Suppressor macrophage (primary cell): ENCODE measurements at regions not wholly inside any gene's neighbourhood (a gene's known extent, or its start where the extent isn't known, plus 50 kb on each side); places are given as distances from the start of the nearest gene placed in this dataset.
"Not testable (repeated sequence)": the region's sequence is repeated elsewhere in the genome, so short reads cannot be mapped to it uniquely, and the experiment has no call there.

Source experiments
- DNase-seq, 4 experiments: peaks; one replicate each; pipeline ENCODE4 v3.0.0-alpha.2; 2020 to 2022

DNA sequence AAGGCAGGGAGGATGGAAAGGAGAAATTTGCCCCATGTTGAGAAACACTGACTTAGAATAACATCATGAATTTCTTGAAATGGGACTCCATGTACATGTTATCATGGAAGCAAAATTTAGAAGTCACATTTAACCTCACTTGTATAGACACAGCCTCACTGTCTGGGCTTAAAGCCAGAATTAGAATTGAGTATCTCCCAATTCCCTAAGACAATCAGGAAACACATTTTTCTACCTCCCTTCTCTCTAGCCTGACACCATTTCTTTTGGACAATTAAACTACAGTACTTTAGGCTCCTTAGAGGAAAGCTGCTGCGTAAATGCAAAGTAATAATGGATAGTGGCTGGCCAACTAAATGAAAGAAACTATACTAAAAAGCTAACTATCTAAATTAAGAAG, 795.5 kb downstream of the C12orf50 start:
- DNase-seq, result no peak

DNA sequence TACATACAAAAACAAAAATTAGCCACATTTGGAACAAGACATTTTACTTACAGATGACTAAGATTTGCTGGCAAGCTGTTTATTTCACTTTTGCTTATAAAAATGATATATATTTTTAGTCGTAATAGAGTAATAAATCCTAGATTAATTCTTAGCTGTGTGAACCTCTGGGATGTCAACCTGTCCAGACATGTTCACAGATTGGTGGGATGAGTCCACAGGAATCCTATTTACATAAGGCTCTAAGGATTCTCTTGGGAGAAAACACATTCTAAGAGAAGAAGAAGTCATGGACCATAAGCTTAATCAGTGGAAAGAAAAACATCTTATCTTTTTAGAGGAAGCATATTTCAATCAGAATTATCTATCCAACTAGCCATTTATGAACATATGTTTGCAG, 797.4 kb downstream of the C12orf50 start:
- no peak for DNase-seq

DNA sequence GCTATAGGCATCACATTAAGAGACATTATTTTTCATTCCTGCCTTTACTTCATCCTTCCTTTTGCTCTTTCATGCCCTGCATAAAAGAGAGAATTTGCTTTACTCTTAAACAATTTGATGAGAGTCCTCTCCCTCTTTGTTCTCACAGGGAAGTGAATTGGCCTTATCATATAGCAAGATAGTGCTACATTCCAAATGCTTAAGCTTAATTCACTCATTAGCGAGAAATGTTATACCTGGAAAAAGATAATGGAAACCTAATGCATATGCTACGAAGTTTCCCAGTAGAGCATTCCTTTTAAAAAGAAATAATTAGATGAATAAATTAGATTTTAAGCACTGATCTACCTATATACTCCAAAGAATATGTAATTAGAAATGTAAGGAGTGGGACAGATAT, 798.8 kb downstream of the C12orf50 start:
- no peak for DNase-seq

DNA sequence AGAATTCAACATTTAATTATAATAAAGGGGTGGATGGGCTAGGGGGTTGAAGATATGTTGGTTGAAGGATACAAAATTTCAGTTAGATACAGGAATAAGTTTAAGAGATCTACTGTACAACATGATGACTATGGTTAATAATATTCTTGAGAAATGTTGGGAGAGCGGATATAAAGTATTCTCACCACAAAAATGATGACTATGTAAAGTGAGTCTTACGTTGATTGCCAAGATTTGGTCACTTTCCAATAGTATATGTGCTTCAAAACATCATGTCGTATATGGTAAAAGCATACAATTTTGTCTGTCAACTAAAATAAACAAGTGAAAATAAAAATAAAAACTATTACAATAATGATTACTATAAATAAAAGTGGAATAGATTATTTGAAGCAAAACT, 802.0 kb downstream of the C12orf50 start:
- no peak for DNase-seq

DNA sequence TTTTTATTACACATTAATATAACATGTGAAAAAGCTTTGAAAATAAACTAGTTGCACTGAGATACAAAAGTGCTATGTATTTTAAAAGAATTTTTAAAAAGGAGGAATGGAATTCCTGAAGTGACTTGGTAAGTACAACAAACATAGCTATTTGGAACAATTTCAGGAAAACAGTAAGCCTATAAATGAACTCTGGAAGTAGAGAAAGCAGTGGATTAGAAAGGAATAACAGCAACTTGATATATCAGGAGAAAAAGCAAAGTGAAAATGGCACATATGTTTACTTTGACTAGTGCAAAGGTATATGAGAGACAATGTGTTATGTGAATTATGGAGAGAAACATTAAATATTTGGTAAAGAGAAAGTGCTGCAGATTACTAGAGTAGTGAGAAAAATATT, 811.7 kb downstream of the C12orf50 start:
- DNase-seq, result no peak

DNA sequence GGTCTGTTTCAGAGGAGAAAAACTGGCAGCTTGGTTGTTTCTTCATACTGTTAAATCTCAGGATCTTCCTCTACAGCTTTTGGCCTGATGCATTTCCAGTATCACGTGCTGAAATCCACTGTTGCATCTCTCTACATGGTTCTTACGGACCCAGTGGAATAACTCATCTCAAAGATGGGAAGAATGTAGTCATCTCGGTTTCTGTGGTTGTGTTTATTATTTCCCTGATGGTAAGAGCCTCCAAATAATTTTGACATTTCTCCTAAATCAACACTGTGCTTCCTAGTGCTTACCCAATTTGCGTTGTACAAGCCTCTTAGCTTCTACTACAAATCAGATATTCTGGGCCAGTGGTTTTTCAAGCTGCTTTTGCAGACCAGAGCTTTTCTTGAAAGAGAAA, 812.8 kb downstream of the C12orf50 start:
- DNase-seq, result no peak

DNA sequence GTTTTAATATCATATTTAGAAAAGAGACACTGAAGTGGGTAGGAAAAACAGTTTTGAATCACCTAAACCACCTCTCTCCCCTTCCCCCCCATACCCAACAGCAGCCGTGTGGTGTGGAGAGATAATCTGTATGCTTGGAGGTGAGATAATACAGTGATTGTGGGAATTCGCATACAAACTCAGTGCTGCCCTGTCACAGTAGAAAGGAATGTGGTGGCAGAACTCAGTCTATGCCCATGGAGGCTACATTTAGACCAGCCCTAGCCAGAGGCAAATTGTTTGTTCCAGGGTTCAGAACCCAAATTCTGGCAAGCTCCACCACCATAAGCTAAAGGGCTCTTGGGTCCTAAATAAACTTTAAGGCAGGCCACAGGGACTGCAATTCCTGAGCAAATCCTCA, 827.0 kb downstream of the C12orf50 start:
- DNase-seq, result no peak

DNA sequence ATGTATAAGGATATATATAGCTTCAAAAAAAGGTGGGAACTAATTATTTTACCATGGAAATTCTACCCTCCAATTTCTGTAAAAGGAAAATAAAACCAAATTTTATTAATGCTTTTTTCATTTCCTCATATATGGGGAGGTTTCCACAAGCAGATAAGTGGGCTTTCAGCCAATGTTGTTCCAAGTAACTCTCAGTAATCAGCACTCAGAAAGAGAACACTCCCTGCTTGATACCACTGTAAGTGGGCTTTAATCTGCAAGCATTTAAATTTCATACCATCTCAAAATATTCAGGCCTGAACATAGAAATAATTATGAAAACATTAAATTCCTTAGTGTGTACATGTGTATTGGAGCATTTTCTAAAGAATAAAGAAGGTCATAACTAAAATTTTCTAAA, 827.6 kb downstream of the C12orf50 start:
- no peak for DNase-seq

DNA sequence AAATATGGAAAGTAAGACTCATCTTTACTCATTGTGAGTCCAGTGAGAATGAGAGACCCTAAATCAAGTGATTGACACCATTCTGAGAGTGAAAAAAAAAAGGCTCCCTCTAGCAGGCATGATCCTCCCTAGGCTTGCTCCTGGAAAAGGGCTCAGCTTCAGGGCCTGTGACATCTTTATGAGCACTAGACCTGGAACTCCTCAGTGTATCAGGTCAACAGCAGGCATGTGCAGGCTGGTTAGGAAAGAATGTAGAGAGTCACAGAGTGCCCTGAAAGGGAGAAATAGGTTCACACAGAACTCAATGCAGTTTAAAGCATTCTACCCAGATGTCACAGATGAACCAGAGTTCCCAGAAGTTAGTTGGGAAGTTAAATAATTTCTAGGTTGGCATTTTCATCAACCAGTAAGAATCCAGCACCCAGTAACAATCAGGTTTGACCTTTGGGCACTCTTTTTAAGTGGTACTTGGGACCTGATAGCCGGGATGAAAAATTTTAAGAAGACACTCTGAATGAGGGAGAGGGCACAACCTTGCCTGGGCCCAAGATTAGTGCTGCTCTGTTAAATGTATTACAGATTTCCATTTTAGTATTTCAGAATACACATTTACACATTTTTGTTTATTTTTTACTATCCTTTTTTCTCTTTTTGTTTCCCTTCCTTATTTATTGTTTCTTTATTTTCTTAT, 828.8 kb downstream of the C12orf50 start:
- no peak for DNase-seq

DNA sequence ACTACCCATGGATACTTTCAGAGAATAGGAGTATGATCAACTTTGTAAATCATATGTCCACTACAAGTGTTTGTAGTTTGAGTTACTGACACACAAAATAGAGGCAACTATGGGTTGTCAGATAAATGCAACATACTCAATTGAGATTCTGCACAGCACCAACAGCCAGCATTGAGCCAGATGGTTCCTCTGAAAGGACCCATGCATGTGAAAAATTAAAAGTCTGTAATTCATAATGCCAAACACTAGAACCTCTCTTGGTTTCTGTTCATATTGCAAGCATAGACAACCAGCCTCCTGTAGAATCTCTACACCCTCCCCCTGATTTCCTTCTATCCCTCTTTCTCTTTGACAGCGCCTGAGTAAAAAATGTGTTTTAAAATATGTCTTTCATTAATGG, 831.0 kb downstream of the C12orf50 start:
- DNase-seq, result no peak

DNA sequence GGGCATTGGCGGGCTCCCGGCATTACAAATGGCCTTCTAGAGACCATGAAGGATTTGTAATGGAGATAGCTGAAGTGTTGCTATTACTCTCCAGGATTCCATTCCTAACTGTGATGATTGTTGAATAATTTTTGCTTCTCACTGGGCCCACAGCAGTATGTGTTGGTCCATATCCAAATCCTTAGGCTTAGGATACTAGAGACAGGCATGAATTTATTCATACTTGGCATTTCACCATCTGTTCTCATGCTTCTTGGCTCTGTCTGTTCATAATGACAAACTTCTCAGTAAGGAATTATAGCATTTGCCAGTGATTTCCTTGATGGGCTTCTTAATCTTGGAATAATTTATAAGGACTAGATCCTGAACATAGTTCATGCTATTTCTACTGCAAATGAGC, 832.9 kb downstream of the C12orf50 start:
- no peak for DNase-seq

DNA sequence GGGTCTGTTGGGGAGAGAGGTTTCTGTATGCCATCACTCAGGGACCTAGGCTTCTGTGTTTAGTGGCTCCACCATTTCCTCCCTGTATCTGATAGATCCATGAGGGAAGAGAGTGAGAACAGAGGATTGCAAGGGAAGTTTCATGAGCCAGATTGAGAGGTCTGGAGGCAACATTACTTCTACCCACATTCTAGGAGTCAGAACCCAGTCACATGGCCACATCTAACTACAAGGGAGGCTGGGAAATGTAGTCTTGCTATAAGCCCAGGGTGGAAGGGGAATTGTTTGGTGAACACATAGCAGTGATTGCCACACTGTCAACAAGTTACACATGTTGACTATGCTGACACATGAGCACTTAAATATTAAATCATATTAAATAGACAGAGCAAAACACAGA, 834.8 kb downstream of the C12orf50 start:
- DNase-seq, result not testable (repeated sequence)

DNA sequence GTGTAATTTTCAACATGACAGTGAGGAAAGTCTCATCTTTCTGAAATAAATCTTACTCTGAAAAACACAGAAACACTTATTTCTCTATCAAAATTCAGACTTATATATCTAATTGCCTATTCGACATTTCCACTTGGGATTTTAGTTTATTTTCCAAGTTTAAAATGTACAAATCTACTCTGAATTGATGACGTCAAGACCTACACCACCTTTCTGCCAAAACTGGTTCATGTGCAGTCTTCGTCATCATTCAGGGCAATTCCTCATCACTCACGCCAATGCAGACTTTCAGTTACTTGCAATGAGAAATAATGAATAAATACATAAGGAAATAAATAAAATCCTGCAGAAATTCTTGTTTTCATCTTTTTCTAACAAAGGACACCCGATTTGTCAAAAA, 843.8 kb downstream of the C12orf50 start:
- no peak for DNase-seq

DNA sequence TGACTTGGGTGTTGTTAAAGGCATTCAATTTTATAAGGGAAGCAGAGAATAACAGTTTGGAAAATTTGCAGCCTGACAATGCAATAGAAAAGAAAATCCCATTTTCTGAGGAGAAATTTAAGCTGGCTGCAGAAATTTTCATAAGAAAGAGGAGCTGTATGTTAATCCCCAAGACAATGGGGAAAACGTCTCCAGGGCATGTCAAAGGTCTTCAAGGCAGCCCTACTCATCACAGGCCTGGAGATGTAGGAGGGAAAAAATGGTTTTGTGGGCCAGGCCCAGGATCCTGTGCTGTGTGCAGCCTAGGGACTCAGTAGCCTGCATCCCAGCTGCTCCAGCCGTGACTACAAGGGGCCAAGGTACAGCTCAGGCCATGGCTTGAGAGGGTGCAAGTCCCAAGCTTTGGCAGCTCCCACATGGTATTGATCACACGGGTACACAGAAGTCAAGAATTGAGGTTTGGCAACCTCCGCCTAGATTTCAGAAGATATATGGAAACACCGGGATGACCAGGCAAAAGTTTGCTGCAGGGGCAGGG, 846.4 kb downstream of the C12orf50 start:
- DNase-seq, result no peak

DNA sequence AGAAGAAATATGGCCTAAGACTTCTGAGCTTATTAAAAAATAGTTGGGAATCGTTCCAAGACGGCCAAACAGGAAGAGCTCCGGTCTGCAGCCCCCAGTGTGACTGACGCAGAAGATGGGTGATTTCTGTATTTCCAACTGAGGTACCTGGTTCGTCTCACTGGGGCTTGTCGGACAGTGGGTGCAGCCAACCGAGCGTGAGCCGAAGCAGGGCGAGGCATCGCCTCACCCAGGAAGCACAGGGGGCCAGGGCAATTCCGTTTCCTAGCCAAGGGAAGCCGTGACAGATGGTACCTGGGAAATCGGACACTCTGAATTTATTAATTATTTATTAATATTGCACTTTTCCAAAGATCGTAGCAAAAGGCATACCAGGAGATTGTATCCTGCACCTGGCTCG, 857.8 kb downstream of the C12orf50 start:
- DNase-seq, result no peak

DNA sequence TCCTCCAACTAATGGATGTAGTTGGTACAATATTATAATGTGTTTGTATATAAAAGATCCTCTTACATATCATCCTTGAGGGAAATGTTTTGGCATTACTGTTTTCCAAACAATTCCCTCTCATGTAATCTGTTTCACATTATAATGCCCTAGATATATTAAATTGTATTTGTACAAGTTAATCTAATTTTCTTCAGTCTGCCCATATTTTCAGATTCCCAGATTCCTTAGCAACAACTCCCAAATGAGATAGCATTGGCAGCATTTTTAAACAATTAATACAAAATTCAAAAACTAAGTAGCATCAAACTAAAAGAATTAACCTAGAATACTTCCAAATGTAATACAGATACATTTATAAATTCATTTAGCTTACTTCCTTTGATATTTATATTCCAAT, 860.2 kb downstream of the C12orf50 start:
- no peak for DNase-seq

DNA sequence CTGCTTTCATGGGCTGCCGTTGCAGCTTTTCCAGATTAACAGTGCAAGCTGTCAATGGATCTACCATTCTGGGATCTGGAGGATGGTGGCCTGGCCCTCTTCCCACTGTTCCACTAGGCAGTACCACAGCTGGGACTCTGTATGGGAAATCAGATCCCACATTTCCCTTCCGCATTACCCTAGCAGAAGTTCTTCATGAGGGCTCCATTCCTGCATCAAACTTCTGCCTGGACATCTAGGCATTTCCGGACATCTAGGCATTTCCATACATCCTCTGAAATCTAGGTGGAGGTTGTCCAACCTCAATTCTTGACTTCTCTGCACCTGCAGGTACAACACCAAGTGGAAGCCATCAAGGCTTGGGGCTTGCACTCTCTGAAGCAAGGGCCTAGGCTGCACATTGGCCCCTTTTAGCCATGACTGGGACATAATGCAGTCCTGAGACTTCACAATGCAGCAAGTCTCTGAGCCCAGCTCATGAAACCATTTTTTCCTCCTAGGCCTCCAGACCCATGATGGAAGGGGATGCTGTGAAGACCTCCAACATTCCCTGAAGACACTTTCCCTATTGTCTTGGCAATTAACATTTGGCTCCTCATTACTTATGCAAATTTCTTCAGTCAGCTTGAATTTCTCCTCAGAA, 863.3 kb downstream of the C12orf50 start:
- no peak for DNase-seq

DNA sequence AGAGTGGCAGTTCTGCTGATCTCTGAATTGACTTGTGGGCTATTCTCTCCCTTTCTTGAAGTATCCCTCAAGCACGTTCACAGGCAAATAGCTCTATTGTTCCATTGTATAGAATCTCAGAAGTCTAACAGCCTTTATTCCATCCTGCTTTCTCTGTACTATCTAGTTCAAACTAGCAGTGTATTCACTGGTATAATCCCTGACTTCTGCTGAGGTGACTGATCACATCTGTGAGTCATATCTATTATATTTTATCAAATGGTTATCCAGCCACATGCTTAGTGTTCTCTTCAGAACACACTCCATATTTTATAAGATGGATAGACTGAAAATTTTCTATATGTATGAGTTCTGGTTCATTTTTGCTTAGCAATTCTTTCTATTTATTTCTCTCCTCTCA, 866.1 kb downstream of the C12orf50 start:
- DNase-seq, result no peak

DNA sequence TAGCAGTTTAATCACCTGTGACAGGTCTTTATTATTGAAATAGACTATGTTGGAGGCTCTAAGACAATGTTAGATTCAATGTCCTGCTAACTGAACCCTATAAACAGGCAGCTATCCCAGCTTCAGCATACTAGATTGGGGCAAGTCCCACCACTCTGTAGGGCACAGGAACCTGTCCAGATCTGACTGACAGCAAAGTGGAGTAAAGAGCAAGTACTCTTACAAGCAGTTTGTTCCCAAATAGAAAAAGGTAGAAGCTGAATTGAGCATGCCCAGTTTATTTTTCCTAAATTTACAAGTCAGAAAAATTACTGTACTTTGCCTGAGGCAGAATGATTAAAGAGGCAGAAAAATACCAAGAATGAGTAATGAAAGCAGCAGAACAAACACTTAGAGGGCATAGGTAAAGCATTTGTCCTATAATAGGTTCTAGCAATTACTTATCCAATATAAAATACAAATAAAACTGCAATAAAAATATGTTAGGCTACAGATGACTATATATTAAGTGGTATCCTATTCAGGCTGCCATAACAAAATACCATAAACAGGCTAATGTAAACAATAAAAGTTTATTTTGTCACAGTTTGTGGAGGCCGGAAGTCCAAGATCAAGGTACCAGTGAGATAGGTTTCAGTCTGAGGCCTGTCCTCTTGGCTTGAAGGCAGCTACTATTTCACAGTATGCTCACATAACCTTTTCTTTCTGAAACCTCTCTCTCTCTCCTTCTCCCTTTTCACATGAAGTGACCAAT, 868.2 kb downstream of the C12orf50 start:
- no peak for DNase-seq

DNA sequence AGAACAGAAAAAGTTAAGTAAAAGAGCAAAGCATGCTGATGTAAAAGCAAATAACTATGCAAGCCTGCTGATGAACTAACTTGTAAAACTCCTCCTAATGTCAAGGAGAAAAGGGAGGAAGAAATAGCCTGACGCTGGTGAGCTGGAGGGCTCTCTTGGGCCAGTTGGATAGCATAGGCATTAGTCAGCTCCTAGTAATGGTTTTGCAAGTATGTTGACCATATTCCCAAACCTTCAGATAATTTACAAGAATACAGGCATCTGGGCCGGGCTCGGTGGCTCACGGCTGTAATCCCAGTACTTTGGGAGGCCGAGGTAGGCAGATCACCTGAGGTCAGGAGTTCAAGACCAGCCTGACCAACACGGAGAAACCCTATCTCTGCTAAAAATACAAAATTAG, 871.4 kb downstream of the C12orf50 start:
- DNase-seq, result no peak

DNA sequence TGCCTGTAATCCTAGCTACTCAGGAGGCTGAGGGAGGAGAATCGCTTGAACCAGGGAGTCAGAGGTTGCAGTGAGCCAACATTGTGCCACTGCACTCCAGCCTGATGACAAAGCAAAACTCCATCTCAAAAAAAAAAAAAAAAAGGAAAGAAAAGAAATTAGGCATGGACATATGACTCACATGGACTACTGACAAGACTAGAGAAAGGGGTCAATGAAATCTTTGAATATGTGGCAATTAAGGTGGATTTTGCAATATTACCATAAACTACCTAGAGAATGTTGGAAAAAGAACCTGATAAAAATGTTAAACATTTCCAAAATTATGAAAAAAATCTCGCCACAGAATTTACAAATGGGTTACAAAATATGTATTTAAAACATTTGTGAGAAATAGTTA, 873.6 kb downstream of the C12orf50 start:
- no peak for DNase-seq

DNA sequence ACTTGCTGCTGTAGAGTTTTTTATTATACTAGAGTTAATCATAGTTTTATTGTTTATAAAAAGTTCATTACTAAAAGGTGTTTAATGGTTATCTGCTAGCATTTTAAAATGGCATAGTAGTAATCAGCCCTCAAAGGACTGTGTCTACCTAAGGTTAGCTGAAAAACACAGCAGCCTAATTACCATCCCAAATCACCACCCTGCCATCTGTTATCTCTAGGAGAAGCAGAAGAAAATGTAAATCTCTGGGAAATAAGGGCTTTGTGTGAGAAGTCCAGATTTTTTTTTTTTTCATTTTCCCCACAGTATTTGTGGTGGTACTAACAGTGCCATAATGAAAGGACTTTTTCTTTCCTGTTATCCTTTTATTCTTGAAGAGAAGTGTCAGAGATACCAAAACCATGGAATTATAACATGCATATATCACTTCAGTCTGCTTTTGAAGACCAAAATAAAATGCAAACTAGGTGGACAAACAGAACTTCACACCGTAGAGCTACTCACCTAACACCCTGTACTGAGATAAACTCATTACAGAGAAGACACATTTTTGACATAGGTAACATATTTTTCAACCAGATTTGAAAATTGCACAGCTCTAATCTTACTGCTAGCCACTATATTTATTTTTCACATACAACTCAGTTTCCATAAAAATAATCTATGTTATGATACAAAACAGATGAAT, 876.2 kb downstream of the C12orf50 start:
- no peak for DNase-seq

DNA sequence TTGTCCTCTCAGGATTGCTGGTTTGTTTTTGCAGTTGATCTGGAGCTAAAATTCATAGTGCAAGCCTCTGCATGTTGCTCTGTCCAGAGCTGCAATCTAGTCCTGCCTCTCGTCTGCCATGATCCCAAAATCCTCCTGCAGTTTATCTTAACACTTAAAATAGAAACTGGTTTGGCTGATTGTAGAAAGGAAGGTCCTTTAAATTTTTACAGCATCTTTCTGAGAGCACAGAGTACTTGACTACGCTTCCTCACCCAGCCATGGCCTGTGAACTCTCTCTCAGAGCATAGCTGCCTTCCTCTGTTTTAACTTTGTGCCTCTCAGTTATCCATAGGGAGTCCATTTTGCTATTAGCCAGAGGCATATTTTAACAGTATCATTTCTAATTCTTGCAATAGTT, 877.1 kb downstream of the C12orf50 start:
- no peak for DNase-seq
